Effector memory CD8-positive, alpha-beta T cell (primary cell): ENCODE measurements at regions not wholly inside any gene's neighbourhood (a gene's known extent, or its start where the extent isn't known, plus 50 kb on each side); places are given as distances from the start of the nearest gene placed in this dataset.
"Not testable (repeated sequence)": the region's sequence is repeated elsewhere in the genome, so short reads cannot be mapped to it uniquely, and the experiment has no call there.

Experiments
- ATAC-seq: fragments of 150-1000 bp; cut with Tn5 transposase; replicated peaks from 2 replicates; pipeline ENCODE4 v1.10.0; 2021; ENCODE audit warnings: mild to moderate bottlenecking, moderate library complexity
- DNase-seq, 3 experiments: peaks; one replicate each; pipeline ENCODE4 v3.0.0; 2021
- H3K27ac Mint-ChIP-seq, 2 donors: one replicate each; pipeline ENCODE4 v1.8.0; 2022; ENCODE audit warnings: mild to moderate bottlenecking in 2 of 2, mixed read lengths in 2 of 2, moderate library complexity in 2 of 2
- H3K27me3 Mint-ChIP-seq, 2 donors: one replicate each; pipeline ENCODE4 v1.8.0; 2022; ENCODE audit warnings: mixed read lengths in 2 of 2
- H3K36me3 Mint-ChIP-seq: one replicate; pipeline ENCODE4 v1.8.0; 2022; ENCODE audit warnings: mild to moderate bottlenecking, moderate library complexity, mixed read lengths; ENCODE audit not compliant: insufficient read depth
- H3K4me1 Mint-ChIP-seq, 2 donors: one replicate each; pipeline ENCODE4 v1.8.0; 2022; ENCODE audit warnings: low read depth in 2 of 2, mixed read lengths in 2 of 2
- H3K4me3 Mint-ChIP-seq, 2 donors: one replicate each; pipeline ENCODE4 v1.8.0; 2022; ENCODE audit warnings: mild to moderate bottlenecking in 2 of 2, mixed read lengths in 2 of 2, moderate library complexity in 2 of 2
- H3K9me3 Mint-ChIP-seq, 2 donors: one replicate each; pipeline ENCODE4 v1.8.0; 2022; ENCODE audit warnings: mixed read lengths in 2 of 2

GRCh38 chr3:110525558-110526064 is 546.0 kb upstream of the NECTIN3 start:
- H3K4me3 Mint-ChIP-seq, H3K9me3 Mint-ChIP-seq, H3K4me1 Mint-ChIP-seq, H3K27me3 Mint-ChIP-seq, ATAC-seq, H3K27ac Mint-ChIP-seq, DNase-seq, H3K36me3 Mint-ChIP-seq: not testable (repeated sequence)

- H3K27me3 Mint-ChIP-seq = peaks cover 7 to 10% of the 10 kb centered on the region in 2 donors
- no peaks in the 10 kb centered on the region for H3K36me3 Mint-ChIP-seq
- ATAC-seq (no peak), DNase-seq (no peak)
- H3K9me3 Mint-ChIP-seq = no peaks in the 10 kb centered on the region
- H3K4me1 Mint-ChIP-seq = no peaks in the 10 kb centered on the region
- no peak overlapping the region for H3K27ac Mint-ChIP-seq
- H3K4me3 Mint-ChIP-seq = no peak overlapping the region
Observed at GRCh38 chr3:110526777-110527727, 544.6 kb upstream of the NECTIN3 start.

GRCh38 chr3:110528305-110529121 is 543.1 kb upstream of the NECTIN3 start:
- Mint-ChIP-seq H3K27ac (no peak overlapping the region), H3K9me3 (no peaks in the 10 kb centered on the region), H3K4me3 (no peak overlapping the region), H3K36me3 (no peaks in the 10 kb centered on the region), H3K4me1 (no peaks in the 10 kb centered on the region), H3K27me3 (peaks cover 7 to 10% of the 10 kb centered on the region in 2 donors)
- DNase-seq (no peak), ATAC-seq (no peak)

GRCh38 chr3:110530902-110531301 is 540.7 kb upstream of the NECTIN3 start:
- ATAC-seq = no peak
- DNase-seq = no peak
- H3K27ac Mint-ChIP-seq = no peak overlapping the region
- no peak overlapping the region for H3K4me3 Mint-ChIP-seq
- no peaks in the 10 kb centered on the region for H3K9me3 Mint-ChIP-seq
- H3K36me3 Mint-ChIP-seq = no peaks in the 10 kb centered on the region
- H3K27me3 Mint-ChIP-seq = peaks cover 7 to 10% of the 10 kb centered on the region in 2 donors
- no peaks in the 10 kb centered on the region for H3K4me1 Mint-ChIP-seq

- Mint-ChIP-seq H3K4me3 (no peak overlapping the region), H3K9me3 (no peaks in the 10 kb centered on the region), H3K4me1 (no peaks in the 10 kb centered on the region), H3K36me3 (no peaks in the 10 kb centered on the region), H3K27ac (no peak overlapping the region), H3K27me3 (peaks cover 0 to 7% of the 10 kb centered on the region in 2 donors)
- DNase-seq (no peak), ATAC-seq (no peak)
Observed at GRCh38 chr3:110533089-110533488, 538.5 kb upstream of the NECTIN3 start.

GRCh38 chr3:110542552-110543150 is 529.0 kb upstream of the NECTIN3 start:
- H3K27ac Mint-ChIP-seq = no peak overlapping the region
- H3K36me3 Mint-ChIP-seq = no peaks in the 10 kb centered on the region
- ATAC-seq (no peak), DNase-seq (no peak)
- H3K9me3 Mint-ChIP-seq = no peaks in the 10 kb centered on the region
- no peak overlapping the region for H3K4me3 Mint-ChIP-seq
- H3K27me3 Mint-ChIP-seq = peaks cover 0 to 10% of the 10 kb centered on the region in 2 donors
- no peaks in the 10 kb centered on the region for H3K4me1 Mint-ChIP-seq

- no peaks in the 10 kb centered on the region for H3K36me3 Mint-ChIP-seq
- no peak overlapping the region for H3K4me3 Mint-ChIP-seq
- H3K27ac Mint-ChIP-seq = no peak overlapping the region
- no peak for ATAC-seq
- H3K27me3 Mint-ChIP-seq = peaks cover 0 to 10% of the 10 kb centered on the region in 2 donors
- H3K9me3 Mint-ChIP-seq = no peaks in the 10 kb centered on the region
- H3K4me1 Mint-ChIP-seq = no peaks in the 10 kb centered on the region
- DNase-seq = no peak
Observed at GRCh38 chr3:110544730-110545129, 526.9 kb upstream of the NECTIN3 start.

- no peak overlapping the region for H3K27ac Mint-ChIP-seq
- H3K9me3 Mint-ChIP-seq = no peaks in the 10 kb centered on the region
- H3K4me3 Mint-ChIP-seq = no peak overlapping the region
- no peak for DNase-seq
- H3K27me3 Mint-ChIP-seq = no peaks in the 10 kb centered on the region
- H3K36me3 Mint-ChIP-seq = no peaks in the 10 kb centered on the region
- H3K4me1 Mint-ChIP-seq = no peaks in the 10 kb centered on the region
- no peak for ATAC-seq
Observed at GRCh38 chr3:110550511-110550910, 521.1 kb upstream of the NECTIN3 start.

- H3K4me3 Mint-ChIP-seq = no peak overlapping the region
- no peaks in the 10 kb centered on the region for H3K9me3 Mint-ChIP-seq
- H3K36me3 Mint-ChIP-seq = no peaks in the 10 kb centered on the region
- H3K27ac Mint-ChIP-seq = no peak overlapping the region
- ATAC-seq (no peak), DNase-seq (no peak)
- peaks cover 0 to 28% of the 10 kb centered on the region in 2 donors for H3K27me3 Mint-ChIP-seq
- no peaks in the 10 kb centered on the region for H3K4me1 Mint-ChIP-seq
Observed at GRCh38 chr3:110562621-110563020, 509.0 kb upstream of the NECTIN3 start.

- Mint-ChIP-seq H3K4me1 (no peaks in the 10 kb centered on the region), H3K36me3 (no peaks in the 10 kb centered on the region), H3K4me3 (no peak overlapping the region), H3K27me3 (peaks cover 0 to 35% of the 10 kb centered on the region in 2 donors), H3K27ac (no peak overlapping the region), H3K9me3 (no peaks in the 10 kb centered on the region)
- ATAC-seq (no peak), DNase-seq (no peak)
Observed at GRCh38 chr3:110564674-110565073, 506.9 kb upstream of the NECTIN3 start.

- Mint-ChIP-seq H3K27ac (no peak overlapping the region), H3K9me3 (no peaks in the 10 kb centered on the region), H3K4me3 (no peak overlapping the region), H3K27me3 (peaks cover 0 to 24% of the 10 kb centered on the region in 2 donors), H3K4me1 (no peaks in the 10 kb centered on the region), H3K36me3 (peaks cover 4% of the 10 kb centered on the region)
- no peak for DNase-seq
- no peak for ATAC-seq
Observed at GRCh38 chr3:110567029-110567428, 504.6 kb upstream of the NECTIN3 start.

- H3K9me3 Mint-ChIP-seq = no peaks in the 10 kb centered on the region
- H3K27ac Mint-ChIP-seq = no peak overlapping the region
- DNase-seq (no peak), ATAC-seq (no peak)
- no peak overlapping the region for H3K4me3 Mint-ChIP-seq
- peaks cover 0 to 12% of the 10 kb centered on the region in 2 donors for H3K27me3 Mint-ChIP-seq
- H3K4me1 Mint-ChIP-seq = no peaks in the 10 kb centered on the region
- peaks cover 5% of the 10 kb centered on the region for H3K36me3 Mint-ChIP-seq
Observed at GRCh38 chr3:110568246-110568645, 503.4 kb upstream of the NECTIN3 start.

GRCh38 chr3:110569073-110569472 is 502.5 kb upstream of the NECTIN3 start:
- no peak overlapping the region for H3K4me3 Mint-ChIP-seq

More at GRCh38 chr3:110569073-110569472, 502.5 kb upstream of the NECTIN3 start:
- Mint-ChIP-seq H3K27ac (no peak overlapping the region), H3K9me3 (no peaks in the 10 kb centered on the region), H3K27me3 (peaks cover 0 to 12% of the 10 kb centered on the region in 2 donors), H3K36me3 (peaks cover 7% of the 10 kb centered on the region), H3K4me1 (no peaks in the 10 kb centered on the region)
- no peak for DNase-seq
- no peak for ATAC-seq
